Activated CD8-positive, alpha-beta memory T cell treated with anti-CD3 and anti-CD28 coated beads for 1 hour (primary cell): ENCODE measurements at regions not wholly inside any gene's neighbourhood (a gene's known extent, or its start where the extent isn't known, plus 50 kb on each side); places are given as distances from the start of the nearest gene placed in this dataset.

ENCODE experiments used
- DNase-seq, 2 donors: peaks; one replicate each; pipeline ENCODE4 v3.0.0-alpha.2; 2020; ENCODE audit warnings: low read depth in 1 of 2; ENCODE audit errors: extremely low read depth in 1 of 2

- no peak for DNase-seq
These were observed 155.0 kb downstream of the SETD4 start for GRCh38 chr21:35905096-35905962.

GRCh38 chr21:35900539-35900938, 159.8 kb downstream of the SETD4 start:
- DNase-seq: no peak

- no peak for DNase-seq
These were observed 164.3 kb downstream of the SETD4 start for GRCh38 chr21:35896060-35896459.

GRCh38 chr21:35895598-35895997, 164.7 kb downstream of the SETD4 start:
- DNase-seq: no peak

- no peak for DNase-seq
These were observed 167.2 kb downstream of the SETD4 start for GRCh38 chr21:35893156-35893555.

- no peak for DNase-seq
These were observed 173.4 kb downstream of the SETD4 start for GRCh38 chr21:35886887-35887286.

- DNase-seq: no peak
These were observed 174.3 kb downstream of the SETD4 start for GRCh38 chr21:35885942-35886541.

- DNase-seq: no peak
These were observed 177.5 kb downstream of the SETD4 start for GRCh38 chr21:35882791-35883240.

GRCh38 chr21:35873441-35873840, 186.9 kb downstream of the SETD4 start:
- no peak for DNase-seq

GRCh38 chr21:35871906-35872305, 188.4 kb downstream of the SETD4 start:
- DNase-seq: no peak

- no peak for DNase-seq
These were observed 191.5 kb downstream of the SETD4 start for GRCh38 chr21:35868869-35869223.

- no peak for DNase-seq
These were observed 192.1 kb downstream of the SETD4 start for GRCh38 chr21:35868005-35868868.

GRCh38 chr21:35864039-35864438, 196.3 kb downstream of the SETD4 start:
- no peak for DNase-seq

- DNase-seq: no peak
These were observed 197.4 kb downstream of the SETD4 start for GRCh38 chr21:35862969-35863368.

- DNase-seq: no peak
These were observed 198.7 kb downstream of the SETD4 start for GRCh38 chr21:35861661-35862060.

GRCh38 chr21:35860189-35860869, 200.0 kb downstream of the SETD4 start:
- no peak for DNase-seq

- no peak for DNase-seq
These were observed 200.6 kb downstream of the SETD4 start for GRCh38 chr21:35859677-35860076.

- no peak for DNase-seq
These were observed 203.2 kb downstream of the SETD4 start for GRCh38 chr21:35857095-35857494.

- no peak for DNase-seq
These were observed 204.8 kb downstream of the SETD4 start for GRCh38 chr21:35855484-35855883.

GRCh38 chr21:35854281-35854680, 206.0 kb downstream of the SETD4 start:
- DNase-seq: no peak
